NCI-H524 (cell line): ENCODE measurements at regions not wholly inside any gene's neighbourhood (a gene's known extent, or its start where the extent isn't known, plus 50 kb on each side); places are given as distances from the start of the nearest gene placed in this dataset.
"Not testable (repeated sequence)": the region's sequence is repeated elsewhere in the genome, so short reads cannot be mapped to it uniquely, and the experiment has no call there.

Experiments used
- DNase-seq, 2 experiments: peaks; one replicate each; lab custom pipeline; 2025; lab: John Stamatoyannopoulos, UW

DNA sequence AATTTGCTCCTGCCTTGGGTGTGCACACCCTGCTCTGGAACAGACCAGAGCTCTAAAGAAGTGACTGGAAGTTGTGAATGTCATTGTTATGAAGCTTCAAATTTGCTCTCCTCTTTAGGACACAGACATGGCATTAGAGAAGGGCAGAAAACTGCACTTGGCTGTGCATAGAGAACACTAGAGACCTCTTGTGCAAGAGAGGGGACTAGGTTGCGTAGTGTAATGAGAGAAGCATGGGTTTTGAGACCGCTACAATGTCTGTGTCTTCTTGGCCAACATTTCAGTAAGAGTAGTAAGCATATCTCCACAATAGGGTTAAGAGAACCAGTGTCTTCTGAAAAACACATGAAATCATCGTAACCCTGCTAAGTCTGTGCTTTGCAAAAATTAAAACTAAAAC, 423.3 kb downstream of the SPRY2 start:
- DNase-seq = no peak

DNA sequence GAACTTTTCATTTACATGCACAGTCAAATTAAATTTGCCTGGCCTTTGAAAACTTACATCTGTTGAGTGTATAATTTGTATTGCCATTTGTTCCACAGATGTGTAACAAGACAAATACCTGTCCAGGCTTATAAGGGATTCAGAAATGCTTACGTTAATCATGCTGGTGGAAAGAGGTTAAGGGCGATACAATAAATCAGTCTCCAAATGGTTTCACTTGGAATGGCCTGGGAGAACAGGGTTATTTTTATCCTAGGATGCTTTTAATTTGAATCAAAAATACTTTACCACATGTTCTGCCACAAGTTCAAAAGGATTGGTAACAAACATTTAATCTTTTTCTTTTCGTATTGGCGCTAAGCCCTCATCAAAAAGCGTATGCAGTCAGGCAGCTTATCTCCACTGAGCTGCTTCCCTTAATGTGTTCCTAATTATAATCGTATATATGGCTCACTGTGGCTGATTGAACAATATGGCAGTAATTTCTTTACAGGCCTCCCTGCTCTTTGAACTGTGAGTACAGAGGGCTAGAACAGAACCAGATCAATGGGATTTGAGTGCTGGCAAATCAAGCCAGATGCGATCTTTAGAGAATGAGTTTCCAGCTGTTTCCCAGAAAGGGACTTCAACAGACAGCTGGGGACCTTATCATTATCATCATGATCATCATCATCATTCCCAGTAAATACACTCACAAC, 425.7 kb downstream of the SPRY2 start:
- DNase-seq = peak in 1 of 2 experiments; percentile 5

DNA sequence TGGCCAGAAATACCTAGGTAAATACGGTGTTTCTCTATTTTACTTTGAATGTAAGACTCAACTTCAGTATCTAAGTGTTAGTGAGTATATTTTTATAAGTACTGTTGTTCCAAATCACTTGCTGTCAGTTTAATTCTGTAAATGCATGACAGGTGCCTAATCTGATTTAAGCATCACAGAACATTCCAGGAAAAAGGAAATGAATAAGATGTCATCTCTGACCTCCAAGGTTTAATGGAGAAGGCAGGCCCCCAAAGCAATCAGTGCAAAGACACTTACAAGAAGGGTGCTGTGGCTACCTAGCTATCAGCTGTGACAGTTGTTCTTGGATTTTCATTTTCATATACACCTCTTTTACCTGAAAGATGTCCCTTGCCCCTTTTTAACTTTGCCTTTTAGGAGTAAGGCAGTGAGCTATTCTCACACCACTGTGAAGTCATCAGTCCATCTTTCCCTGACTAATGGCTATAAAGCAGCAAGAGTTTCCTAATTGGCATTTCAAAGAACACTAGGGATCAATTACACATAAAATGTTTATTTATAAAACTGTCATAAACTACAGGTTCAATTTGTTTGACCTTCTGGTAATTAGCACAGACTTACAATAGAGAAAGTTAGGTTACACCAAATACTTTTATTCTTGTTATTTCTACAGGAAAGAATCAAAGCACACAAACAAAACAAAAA, 427.6 kb downstream of the SPRY2 start:
- DNase-seq = no peak

DNA sequence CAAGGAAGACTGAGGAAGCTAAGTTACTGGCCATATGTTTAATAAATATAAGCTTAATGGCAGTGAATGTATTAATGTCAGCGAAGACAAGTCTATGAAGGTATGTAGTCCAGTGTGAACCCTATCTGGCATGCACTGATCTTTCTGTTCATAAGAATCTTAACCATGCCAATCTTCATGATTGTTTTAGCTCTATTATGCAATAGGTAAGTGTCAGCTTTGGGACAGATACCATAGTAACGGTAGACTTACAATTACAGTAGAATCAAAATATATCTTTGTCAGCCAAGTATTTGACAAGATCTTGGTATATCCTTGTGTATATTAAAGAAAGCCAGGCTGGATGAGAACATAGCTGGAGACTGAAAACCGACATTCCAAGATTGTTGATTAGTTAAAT, 428.5 kb downstream of the SPRY2 start:
- DNase-seq = no peak

DNA sequence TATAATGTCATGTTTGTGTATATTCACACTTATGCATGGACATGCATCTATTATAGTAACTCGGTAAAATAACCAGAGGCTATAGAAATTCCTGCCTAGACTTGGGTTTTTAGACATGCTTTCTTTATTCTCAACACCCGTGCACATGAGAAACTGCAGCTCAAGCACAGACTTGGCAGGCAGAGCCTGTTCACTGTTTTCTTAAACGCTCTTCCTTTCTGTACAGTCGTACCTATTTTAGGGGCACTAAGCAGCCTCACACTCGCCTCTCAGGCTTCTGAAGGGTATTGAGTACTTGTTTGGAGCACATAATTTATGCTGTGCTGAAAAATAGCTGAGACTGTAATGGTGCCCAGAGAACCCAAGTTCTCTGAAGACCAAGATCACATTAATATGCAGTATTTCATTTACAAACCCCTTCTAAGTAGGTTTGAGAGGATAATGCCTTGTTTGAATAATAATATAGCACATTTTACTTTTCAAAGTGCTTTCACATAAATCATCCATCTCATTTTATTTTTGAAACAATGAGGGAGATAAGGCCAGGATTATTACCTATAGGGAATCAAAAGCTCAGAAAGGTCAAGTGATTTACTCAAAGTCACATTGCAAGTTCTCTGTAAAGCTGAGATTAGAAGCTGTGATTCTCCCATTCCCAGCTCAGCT, 429.9 kb downstream of the SPRY2 start:
- DNase-seq = no peak

DNA sequence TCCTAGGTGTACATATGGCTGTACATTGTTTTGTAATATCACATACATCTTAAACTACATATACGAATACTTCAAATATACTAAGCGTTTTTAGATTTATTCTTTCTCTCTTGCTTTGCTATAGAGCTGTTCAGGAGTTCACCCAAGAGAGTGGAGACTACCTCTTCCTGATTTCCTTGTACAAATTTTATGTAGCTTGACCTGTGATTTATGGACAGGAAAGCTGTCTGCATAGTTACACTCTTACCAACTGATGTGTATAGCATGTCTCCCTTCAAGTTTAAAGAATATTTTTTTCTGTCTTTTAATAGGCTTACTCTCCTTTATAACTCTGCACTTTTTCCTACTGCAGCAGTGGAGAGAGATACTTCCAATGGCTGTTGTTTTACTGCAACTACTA, 428.7 kb downstream of the NDFIP2 start:
- DNase-seq = no peak

DNA sequence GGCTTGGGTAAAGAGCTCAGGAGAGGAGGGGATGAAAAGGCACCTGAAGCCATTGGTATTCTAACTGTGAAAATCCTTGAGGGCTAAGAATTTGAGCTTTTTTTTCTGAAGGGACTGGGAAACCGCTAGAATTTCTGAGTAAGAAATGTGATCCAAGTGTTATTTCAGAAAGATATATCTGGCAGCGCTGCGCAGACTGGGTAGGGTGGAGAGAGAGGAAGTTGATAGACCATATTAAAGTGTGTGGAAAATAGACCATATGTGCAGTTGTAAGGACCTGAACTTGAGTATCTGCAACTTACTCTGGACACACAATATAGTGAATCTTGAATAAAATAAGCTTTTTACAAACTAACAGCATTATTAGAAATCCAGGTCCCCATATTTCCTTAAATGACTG, 427.4 kb downstream of the NDFIP2 start:
- DNase-seq = peak in 1 of 2 experiments; percentile 32

DNA sequence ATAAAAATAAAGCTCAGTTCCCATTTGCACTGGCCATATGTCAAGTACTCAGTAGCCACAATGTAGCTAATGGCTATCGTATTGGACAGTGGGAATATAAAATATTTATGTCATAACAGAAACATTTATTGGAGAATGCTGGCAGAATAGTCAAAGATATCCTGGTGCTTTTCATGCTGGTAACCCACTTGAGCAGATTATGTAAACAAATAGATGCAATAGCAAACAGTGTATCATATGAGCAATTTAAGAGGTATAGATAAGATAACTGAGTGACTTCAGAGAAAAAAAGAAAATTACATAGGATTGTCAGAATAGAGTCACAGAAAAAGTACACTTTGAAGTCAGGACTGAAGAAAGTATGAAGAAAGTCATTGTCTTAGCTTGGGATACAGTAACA, 426.6 kb downstream of the NDFIP2 start:
- DNase-seq = no peak

DNA sequence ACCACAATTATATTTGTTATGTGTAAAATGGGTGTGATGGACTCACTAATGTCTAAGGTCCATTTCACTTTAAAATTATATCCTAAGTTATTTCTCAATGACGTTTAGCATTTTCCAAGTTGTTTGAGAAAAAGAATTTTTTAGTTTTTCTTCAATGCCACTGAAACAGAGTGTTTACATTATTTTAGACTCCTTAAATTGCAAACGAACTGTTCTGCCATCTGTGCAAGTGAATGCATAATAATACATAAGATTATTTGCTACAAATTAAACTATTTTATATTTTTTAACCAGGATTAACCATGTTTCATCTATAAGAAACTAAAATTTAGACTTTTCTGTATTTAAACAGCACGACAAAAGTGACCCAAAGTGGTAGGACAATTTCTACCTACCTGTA, 425.4 kb downstream of the NDFIP2 start:
- no peak for DNase-seq

DNA sequence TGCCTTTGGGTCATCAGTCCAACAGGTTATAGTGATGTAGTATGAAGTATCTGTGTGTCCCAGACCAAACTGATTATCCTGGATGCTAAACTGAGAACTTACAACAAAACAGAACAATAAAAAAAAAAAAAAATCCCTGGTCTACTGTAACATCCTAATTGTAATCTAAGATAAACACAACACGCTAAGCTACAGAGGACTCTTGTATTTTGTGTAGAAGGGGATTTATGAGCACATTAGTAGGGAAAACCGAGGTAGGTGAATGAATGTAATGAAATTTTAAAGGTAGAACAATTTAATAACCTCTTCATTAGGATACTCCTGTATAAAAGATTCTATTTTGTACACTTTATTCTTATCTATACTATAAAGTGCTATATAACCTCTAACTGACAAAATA, 424.1 kb downstream of the NDFIP2 start:
- DNase-seq = no peak

DNA sequence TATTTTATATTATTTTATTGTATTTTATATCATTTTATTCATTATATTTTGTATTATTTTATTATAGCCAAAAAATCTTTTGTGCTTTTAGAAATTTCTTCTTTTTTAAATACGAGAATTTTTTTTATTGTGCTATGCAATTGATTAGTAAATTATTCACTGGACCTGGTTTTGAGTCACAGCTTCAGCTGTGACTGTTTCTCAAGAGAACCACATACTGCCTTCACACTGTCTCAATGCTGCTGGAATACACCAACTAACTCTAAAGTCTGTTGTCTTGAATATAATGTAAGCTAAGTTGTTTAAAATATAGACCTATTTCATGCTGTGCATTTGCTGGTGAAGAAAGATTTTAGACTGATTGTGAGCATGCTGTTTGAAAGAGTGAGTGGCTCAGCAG, 423.6 kb downstream of the NDFIP2 start:
- DNase-seq = no peak

DNA sequence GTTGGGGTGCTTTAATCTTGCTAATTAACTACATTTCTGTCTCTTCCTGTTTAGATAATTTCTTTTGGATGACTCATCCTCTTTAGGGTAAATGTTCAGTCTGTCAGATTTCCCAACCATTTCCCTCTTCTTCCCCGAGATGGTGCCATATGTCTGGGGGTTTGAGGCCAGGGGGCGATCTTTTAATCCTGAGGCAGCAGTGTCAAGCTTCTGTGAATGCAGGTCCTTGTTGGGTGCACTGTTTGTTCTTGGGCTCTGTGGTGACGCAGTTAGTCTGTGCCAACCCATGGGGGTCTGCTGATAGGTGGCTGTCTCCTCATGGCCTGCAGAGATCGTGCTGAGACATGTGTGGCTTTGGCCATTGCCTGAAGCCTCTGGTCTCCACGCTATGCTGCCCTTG, 420.4 kb downstream of the NDFIP2 start:
- peak; percentile 75 to 85 for DNase-seq

DNA sequence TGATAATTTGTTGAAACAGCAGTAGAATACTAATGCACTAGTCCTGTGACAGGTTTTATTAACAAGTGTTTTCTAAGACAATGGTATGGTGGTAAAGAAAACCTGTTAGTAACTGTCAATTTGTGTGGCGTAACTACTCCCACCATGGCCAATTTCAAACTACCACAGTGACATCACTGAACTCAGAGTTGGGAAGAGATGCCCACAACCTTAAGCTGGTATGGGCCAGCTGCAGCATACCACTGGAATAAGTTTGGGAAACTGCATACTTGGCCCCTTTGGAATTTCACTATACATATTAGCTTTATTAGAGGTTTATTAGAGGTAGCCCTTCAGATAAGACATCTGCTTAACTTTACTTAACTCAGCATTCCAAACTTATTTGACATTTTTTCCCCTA, 419.4 kb downstream of the NDFIP2 start:
- DNase-seq = no peak

DNA sequence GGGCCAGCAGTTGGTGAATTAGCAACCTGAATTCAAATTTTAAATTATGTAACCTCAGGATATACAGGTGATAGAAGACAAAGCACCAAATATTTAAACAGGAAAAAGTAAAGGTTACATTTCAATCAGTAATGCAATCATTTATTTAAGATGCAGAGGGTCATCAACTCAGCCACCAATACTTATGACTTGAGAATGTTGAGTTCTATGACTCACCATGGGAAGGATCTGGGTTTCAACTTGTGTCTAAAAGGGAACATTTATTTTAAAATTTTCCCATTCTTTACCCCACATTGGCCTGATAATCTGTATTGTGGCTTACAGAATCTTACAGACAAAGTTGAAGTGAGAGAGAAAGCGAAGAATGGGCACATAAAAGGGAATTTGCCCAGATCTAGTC, 418.0 kb downstream of the NDFIP2 start:
- DNase-seq = no peak

DNA sequence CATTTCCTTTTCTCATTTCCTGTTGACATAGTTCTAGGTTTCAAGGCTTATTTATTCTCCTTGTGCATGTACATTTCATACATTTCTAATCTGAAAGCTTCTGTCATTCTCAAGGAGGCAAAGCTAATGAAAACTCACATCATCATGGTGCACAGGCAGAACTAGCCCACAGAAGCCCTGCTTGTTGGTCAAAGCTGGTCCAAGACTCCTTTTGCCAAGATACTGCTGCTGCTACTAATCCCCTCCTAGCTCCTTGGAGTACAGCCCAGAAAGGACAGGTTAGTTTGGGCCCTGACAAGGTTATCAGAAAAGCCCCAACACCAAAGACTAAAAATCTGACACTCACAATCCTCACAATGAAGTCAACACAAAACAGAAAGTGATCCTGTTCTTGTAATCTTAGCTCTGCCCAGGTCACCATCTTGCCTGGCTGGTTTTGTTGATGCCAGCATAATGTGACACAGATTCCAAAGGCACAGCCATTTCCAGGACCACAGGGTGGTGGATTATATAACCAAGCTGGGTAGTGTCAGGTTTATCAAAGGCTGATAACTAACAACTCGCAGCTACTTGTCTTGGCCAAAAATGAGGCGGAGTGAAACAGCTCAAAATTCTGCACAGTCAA, 417.4 kb downstream of the NDFIP2 start:
- DNase-seq = no peak

DNA sequence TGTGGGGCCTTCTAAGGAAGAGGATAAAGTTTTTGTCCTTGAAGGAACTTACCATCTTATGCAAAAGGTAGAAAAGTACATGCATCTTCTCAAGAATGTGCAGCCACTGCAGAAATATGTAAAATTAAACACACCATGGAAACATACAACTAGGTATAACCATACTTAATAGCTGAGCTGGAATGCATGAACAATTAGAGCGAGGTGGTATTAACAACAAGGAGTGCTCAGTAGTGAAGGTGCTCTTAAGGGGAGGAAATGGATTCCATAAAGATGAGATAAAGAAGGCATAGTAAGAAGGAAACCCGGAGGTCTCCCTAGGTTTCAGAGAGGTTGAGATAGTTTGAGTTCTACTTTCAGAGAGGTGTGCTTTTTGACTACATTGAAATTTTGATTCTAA, 415.9 kb downstream of the NDFIP2 start:
- DNase-seq = no peak

DNA sequence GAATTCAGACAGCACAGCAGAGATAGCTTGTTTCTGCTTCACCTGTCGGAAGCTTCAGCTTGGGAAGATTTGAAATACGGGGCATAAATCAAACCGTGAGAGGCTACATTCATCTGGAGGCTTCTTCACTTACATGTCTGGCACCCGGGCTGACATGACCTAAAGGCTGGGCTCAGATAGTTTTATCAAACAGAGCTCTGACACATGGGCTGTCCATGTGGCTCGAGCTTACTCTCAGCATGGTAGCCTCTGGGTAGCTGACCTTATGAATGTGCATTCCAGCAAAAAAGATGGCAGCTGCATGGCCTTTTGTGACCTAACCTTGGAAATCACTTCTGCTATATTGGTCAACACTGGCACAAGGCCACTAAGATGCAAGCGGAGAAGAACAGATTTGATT, 414.5 kb downstream of the NDFIP2 start:
- DNase-seq = no peak

DNA sequence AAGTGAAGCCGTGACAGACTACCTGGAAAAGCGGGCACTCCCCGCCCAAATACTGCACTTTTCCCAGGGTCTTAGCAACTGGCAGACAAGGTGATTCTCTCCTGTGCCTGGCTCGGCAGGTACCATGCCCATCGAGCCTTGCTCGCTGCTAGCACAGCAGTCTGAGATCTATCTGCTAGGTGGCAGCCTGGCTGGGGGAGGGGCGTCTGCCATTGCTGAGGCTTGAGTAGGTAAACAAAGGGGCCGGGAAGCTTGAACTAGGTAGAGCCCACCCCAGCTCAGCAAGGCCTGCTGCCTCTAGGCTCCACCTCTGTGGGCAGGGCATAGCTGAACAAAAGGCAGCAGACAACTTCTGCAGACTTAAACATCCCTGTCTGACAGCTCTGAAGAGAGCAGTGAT, 406.3 kb downstream of the NDFIP2 start:
- not testable (repeated sequence) for DNase-seq

DNA sequence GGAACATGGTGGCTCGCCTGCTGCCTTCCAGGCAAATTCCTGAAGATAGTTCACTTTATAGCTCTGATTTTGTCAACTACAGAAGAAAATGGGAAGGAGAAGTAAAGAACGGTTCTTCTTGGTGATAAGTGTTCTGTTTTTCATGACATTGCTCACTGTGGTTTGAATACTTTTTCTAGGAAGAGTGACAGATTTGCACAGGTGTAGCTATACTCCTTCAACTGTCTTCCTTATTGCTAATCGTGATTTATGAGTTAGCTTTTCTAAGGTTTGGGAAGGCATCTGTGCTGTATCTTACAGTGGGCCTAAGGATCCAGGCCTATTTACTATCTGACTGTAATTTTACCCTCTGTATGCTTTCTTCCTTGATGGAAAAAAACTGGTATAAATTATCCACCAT, 405.6 kb downstream of the NDFIP2 start:
- DNase-seq = peak in 1 of 2 experiments; percentile 6

DNA sequence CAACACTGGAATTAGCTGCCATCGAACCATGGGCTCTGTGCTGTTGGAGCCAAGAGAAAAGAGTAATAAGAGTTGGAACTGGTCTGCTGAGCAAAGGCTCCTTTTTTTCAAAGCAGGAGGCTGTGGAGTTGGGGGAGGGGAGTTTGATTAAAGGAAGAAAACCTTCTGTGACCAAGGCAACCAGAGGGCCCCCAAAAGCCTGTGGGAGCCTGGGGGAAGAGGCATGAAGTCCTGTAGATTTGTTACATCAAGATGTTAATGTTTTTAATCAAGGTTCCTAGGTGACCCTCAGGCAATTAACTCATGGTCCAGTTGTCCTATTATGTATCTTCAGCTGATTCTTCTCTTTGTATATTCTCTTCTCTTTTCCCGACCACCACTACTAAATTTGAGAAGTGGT, 403.9 kb downstream of the NDFIP2 start:
- no peak for DNase-seq

DNA sequence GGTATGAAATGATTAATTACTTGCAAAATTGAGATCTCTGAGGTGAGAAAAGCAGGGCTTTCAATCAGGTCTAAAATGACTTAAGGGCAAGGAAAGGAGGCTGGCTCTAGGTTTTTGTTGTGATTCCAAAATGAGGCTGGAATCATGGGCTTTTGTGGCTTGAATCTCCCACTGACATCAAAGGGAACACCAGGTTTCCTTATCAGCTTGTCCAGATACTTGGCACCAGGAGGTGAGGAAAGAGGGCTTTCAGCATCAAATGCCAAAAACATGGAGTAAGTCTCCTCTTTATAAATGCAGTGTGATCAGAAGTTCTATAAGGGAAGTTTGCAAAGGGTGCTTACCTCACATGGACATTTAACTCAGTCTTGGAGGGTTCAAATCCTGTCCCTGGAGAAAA, 402.3 kb downstream of the NDFIP2 start:
- DNase-seq = no peak

DNA sequence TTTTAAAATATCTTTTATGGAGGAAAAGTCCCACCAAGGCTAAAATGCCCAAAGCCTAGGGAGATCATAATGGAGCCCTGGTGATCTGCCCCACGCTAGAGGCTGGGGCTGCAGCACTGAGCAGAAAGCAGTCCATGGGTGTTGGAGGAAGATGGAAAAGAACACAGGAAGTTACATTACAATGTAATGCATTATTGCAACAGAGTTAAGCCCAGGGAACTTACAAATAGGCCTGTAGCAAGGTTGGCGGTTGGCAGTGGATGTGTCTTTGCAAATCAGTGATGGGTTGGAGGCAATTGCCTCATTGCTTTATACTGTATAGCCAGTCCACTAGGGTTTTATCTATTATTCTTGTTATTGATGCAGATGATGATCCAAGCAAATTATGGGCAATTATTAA, 399.9 kb downstream of the NDFIP2 start:
- DNase-seq = no peak
